HG03139 (cell line): ENCODE measurements at regions not wholly inside any gene's neighbourhood (a gene's known extent, or its start where the extent isn't known, plus 50 kb on each side); places are given as distances from the start of the nearest gene placed in this dataset.
"Not testable (repeated sequence)": the region's sequence is repeated elsewhere in the genome, so short reads cannot be mapped to it uniquely, and the experiment has no call there.

Experiments
- ATAC-seq: cut with Tn5 transposase; IDR thresholded peaks from one replicate; pipeline ENCODE4 v1.9.1; 2021; ENCODE audit not compliant: unreplicated experiment

DNA sequence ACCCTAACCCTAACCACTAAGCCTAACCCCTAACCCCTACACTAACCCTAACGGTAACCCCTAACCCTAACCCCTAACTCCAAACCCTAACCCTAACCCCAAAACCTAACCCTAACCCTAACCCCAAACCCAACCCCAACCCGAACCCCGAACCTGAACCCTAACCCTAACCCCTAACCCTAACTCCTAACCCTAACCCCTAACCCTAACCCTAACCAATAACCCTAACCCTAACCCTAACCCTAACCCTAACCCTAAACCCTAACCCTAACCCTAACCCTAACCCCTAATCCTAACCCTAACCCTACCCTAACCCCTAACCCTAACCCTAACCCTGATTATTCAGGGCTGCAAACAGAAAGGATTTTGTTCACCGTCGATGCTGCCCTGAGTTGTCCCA is 144.6 kb upstream of the DUSP22 start:
- not testable (repeated sequence) for ATAC-seq

DNA sequence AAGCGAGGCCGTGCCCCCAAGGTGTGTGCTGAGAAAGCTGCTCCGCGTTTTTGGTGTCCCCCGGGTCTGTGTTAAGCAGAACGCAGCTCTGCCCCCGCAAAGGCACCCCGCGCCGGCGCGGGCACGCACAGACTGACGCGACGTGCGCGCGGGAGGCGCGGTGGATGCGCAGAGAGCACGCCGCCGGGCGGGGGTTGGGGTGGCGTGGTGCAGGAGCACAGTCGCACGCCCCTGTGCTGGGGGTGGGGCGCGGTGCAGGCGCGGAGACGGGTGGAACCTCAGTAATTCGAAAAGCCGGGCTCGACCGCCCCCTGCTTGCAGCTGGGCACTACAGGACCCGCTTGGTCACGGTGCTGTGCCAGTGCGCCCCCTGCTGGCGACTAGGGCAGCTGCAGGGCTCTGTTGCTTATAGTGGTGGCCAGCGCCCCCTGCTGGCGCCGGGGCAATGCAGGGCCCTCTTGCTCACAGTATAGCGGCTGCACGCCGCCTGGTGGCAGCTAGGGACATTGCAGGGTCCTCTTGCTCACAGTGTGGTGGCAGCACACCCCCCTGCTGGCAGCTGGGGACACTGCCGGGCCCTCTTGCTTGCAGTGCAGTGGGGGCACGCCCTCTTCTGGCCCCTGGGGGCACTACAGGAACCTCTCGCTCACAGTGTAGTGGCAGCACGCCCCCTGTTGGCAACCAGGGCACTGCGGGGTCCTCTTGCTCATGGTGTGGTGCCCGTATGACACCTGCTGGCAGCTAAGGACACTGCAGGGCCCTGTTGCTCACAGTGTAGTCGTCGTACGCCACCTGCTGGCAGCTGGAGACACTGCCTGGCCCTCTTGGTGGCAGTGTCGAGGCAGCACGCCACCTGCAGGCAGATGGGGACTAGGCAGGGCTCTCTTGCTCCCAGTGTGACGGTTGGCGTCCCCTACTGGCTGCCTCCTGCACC is 144.0 kb upstream of the DUSP22 start:
- peak; percentile 90 for ATAC-seq

DNA sequence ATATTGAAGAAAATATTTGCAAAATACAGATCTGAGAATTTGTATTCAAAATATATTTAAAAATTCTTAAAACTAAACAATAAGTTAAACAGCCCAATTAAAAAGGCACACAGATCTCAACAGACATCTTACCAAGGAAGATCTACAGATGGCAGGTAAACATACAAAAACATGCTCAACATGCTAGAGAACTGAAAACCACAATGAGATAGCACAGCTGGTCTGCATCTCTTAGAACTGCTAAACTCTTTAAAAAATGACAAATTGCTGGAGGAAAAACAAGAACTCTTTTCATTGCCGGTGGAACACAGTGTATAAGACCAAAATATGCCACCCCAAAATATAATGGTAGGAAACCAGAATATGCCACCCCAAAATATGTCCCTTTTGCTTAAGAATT is 142.1 kb upstream of the DUSP22 start:
- ATAC-seq: not testable (repeated sequence)

DNA sequence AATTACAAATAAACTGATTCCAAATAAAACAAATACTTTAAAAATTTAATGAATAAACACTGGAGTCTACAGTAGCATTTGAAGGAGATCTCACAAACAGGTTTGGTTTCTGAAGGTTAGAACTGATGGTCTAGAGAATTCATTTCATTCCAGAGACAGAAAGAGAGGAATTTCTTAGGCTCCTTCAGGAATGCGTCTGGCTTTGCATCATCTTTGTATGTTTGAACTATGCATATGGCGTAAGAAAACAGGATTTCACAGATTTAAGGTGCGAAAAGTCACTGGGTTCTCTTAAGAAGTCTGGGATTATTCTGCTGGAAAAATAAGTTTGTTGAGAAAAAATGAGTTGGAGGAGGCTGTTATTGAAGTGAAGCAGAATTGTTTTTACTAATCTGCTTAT is 139.9 kb upstream of the DUSP22 start:
- not testable (repeated sequence) for ATAC-seq

DNA sequence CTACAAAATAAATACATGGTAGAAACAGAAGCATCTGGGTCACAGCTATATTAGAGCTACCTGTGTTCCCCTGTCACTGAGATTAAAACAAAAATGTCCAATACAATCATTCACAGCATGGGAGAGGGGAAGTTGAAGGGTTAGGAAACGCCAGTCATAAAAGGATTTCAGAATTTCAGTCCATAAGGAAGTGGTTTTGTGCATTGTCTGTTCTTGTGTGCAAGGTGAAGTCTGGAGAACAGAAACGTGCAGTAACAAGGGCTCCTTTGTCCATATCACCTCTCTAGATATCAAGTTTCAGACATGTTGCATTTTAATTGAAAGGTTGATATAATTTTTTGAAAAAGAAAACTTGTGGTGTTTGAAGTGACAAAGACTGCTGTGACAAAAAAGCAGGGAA is 139.3 kb upstream of the DUSP22 start:
- not testable (repeated sequence) for ATAC-seq

DNA sequence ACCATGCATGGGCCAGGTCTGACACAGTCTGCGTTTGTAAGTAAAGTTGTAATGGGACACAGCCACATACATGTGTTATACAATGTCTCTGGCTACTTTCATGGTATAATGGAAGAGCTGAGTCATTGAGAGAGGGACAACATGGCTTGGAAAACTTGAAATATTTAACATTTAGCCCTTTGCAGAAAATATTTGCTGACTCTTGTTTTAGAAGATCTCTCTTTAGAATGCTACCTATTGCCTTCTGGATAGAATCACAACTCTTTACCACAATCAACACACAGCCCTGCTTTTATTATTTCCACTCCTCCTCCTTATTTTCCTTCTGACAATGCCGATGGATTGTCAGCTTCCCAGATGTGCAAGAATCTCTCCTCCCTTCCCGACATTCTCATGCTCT is 138.4 kb upstream of the DUSP22 start:
- not testable (repeated sequence) for ATAC-seq

DNA sequence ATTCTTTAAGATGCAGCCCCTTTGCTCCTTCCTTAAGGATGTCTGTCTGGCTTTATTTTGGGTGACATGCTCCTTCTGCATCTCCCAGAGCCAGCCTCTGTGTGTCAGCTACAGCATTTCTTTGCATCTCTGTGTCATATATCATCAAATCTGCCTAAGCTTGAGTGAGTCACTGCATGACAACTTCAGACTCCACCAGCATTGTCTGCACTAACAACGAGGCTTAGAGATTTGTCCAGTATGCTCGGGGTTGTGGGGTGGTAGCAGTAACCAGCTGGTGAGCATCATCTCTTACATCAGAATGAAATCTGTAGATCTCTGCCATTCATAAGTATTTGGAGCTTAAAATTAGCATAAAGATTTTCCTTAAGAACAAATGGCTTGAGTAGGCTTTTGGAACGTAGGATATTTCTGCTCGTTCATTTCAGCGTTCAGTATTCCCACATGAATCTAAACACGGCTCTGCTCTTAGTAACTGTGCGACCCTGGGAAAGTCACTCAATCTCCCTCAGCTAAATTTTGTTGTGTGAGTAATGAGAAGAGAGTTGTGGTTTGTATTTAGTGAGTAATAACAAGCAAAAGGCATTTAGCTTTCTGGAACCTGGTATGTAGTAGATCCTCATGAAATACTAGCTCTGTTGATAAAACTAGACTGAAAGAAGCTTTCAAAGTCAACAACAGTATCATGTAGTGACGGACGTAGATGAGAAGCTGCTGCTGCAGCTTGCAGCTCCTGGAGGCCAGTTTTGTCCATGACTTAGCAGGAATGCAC is 137.8 kb upstream of the DUSP22 start:
- ATAC-seq: not testable (repeated sequence)

DNA sequence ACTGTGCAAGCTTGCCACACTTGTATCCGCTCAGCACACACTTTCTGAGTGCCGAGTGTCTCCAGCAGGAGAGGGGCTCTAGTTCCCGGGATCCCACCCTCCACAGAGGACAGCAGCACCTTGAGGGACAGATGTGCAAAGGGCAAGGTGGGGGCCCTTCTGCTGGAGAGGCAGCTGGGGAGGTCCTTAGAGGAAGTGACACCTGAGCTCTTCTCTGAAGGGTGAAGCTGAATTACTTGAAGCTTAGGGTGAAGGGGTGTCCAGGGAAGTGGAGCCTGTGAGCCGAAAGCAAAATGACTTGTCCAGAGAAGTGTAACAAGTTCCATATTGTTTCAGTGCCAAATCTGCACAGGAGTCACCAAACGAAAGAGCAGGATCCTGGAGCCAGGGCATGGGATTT is 136.3 kb upstream of the DUSP22 start:
- no peak for ATAC-seq

DNA sequence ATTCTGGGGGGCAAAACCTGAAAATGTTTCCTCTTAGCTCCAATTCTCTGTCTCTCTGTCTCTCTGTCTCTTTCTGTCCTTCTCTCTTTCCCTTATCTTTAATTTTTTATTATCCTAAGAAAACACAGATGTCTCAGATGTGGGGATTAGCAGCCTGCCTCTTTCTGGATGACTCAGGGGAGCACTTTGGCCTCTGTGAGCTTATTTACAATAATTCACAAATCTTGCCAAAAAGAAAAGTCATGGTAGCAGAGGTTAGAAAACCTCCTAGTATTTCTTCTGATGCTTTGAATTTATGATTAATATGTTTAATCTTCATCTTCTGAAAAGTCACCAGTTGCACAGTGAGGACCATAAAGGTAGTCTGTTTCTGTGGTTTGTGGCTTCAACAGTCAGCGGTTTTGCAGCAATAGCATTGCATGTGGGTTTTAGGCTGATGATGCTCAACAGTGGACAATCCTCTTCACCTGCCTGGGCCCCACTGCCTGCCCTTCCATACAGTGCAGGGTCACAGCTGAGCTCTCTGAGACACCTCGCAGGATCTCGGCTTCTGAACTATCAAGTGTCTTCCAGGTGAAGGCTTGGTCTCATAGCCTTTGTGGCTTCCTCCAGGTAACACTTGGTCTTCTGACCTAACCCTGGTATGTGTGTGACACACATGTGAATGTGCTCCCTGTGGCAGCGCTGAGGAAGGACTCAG is 135.7 kb upstream of the DUSP22 start:
- ATAC-seq: not testable (repeated sequence)

DNA sequence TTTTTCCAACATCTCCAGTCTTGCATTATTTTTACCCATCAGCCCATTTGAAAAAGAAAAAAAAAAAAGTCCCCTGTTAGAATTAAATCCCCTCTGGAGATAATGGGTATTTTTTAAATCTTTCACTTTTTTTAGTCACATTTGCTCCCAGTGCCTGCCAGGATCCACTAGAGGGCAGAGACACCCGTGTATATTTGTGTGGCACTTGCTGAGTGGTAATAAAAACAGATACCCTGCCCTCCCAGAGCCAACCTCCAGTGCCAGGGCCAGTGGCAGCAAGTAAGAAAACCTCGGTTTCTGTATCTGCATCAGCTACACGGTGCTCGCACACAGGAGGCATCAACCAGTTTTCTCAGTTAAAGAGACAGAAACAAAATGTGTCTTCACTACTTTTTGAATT is 135.1 kb upstream of the DUSP22 start:
- ATAC-seq: not testable (repeated sequence)

DNA sequence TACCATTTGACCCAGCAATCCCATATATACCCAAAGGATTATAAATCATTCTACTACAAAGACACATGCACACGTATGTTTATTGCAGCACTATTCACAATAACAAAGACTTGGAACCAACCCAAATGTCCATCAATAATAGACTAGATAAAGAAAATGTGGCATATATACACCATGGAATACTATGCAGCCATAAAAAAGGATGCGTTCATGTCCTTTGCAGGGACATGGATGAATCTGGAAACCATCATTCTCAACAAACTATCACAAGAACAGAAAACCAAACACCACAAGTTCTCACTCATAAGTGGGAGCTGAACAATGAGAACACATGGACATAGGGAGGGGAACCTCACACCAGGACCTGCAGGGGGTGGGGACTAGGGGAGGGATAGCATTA is 130.6 kb upstream of the DUSP22 start:
- not testable (repeated sequence) for ATAC-seq

DNA sequence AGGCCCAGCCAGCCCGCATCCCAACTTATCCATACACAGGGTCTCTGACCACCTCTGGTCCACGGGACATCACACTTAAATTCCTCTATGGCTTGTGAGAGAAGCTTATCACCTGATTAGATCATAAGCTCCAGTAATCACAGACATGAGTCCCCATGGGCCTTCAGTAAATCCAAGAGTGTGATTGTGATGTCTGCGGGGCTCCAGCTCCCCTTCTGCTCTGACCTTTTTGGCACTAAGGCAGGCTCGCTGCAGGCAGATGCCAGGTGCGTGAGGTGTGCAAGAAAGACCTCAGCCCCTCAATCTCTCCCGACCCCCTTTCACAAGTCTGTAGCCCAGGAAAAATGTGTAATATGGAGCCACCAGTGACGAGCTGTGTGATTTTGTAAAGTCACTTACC is 127.6 kb upstream of the DUSP22 start:
- ATAC-seq: no peak

DNA sequence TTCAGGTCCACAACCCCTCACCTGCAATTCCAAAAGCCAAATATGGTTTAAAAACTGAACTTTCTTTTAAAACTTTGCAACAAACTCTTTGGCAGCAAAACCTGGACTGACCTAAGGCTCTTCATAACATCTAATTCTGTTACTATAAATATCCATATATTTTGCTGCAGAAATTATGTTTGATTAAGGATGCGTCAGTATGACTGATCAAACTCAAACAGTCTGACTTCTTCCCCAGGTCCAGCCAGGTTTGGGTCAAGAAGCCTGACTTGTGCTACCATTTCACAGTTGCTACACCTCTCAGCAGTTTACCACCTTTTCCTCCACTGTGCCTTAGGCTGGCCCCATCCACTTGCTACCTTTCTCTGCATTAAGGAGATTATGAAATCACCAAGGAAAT is 127.0 kb upstream of the DUSP22 start:
- ATAC-seq: no peak

DNA sequence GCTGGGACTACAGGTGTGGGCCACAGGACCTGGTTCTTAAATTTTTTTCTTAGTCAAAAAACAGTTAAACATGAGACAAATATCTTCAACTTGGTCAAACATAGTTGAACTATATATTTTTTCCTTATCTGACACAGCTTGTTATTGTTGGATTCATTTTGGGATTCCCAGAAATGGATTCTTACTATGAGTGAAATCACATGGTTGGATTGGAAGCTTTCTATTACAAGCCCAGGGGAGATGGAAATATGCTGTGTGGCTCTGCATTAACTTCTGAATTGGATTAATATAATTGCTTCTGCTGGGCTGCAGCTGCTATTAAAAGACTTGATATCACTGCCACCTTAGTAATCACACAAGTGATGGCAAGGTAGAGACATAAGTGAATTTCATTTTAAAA is 126.4 kb upstream of the DUSP22 start:
- ATAC-seq: no peak

DNA sequence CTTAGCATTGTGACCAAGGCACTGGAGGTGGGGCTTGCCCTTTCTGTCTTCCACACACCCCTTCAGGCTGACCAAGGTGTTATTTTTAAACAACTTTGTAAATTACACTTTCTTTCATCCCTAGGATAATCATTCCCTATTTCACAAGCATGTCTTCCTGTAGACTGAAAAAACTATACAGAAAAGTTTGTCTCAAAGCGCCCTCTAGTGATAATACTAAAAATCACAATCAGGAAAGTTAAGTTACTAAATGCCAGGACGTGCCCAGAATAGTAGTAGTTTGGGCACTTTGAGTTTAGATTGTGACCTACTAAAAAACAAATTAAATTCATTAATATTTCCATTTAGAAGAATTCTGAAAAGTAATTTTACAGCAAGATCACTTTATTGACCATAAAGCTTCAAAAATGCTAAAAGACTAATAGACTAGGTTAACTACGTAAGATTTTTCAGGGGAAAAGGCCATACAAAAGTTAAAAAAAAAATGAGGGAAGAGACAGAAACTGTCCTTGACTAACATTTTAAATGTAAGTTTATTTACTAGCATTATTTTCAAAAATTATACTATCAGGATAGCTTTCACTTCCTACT is 123.3 kb upstream of the DUSP22 start:
- ATAC-seq: no peak

DNA sequence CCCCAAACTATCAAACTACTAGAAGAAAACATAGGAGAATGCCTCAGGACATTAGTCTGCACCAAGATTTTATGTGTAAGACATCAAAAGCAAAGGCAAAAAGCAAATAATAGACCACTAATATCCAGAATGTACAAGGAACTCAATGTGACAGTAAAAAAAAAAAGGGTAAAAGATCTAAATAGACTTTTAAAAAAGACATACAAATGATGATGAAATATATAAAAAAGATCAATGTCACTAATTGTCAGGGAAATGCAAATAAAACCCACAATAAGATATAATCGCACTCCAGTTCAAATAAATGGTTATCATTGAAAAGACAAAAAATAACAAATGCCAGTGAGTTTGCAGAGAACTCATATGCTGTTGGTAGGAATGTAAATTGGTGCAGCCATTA is 118.3 kb upstream of the DUSP22 start:
- no peak for ATAC-seq

DNA sequence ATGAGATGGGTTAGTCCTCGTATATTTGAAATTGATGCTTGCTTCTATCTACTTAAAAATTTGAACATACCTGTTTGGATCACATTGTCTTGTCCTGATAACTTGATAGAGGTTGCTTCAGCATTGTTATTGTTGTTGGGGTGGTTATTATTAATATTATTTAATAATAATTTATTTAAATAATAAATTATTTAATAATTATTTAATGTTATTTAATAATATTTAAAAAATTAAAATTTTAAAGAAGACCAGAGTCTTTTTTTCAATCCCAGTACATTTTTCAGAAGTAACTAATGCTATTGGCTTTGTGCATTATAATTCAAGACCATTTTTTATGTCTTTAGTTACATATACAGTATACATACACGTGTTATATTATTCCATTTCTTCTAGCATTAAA is 116.6 kb upstream of the DUSP22 start:
- ATAC-seq: no peak

DNA sequence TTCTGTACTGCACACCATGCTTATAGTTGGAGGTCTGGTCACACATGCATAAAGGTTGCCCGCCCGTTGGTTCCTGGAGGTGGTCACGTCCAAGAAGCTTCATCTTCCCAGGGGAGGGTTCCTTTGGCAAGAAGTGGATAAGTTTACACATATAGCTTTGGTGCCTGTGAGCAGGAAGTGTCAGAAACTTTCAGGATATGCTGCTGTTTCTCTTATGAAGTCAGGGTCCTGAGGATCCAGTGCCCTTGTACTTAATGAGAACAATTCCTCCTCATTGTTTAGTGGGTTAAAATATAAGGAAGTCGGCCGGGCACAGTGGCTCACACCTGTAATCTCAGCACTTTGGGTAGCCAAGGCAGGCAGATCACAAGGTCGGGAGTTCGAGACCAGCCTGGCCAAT is 115.5 kb upstream of the DUSP22 start:
- no peak for ATAC-seq

DNA sequence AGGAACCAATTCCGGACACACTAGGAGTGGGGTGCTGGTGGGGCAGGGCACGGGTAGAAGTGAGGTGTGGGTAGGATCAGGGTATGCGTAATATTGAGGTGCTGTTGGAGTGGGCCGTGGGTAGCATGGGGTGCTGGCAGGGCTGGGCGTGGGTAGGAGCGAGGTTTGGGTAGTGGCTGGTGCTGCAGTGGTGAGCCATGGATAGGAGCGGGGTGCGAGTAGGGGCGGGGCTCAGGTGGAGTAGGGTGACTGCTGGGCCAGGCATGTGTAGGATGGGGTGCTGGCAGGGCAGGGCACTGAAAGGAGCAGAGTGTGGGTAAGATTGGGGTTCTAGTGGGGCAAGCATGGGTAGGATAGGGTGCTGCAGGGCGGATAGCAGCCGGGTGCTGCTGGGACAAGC is 114.2 kb upstream of the DUSP22 start:
- ATAC-seq: no peak

DNA sequence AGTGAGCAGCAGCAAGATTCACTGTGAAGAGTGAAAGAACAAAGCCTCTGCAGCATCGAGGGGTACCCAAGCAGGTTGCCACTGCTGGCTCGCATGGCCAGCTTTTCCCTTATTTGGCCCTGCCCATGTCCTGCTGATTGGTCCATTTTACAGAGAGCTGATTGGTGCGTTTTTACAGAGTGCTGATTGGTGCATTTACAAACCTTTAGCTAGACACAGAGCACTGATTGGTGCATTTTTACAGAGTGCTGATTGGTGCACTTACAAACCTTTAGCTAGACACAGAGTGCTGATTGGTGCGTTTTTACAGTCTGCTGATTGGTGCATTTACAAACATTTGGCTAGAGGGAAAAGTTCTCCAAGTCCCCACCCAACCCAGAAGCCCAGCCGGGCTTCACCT is 113.4 kb upstream of the DUSP22 start:
- not testable (repeated sequence) for ATAC-seq

DNA sequence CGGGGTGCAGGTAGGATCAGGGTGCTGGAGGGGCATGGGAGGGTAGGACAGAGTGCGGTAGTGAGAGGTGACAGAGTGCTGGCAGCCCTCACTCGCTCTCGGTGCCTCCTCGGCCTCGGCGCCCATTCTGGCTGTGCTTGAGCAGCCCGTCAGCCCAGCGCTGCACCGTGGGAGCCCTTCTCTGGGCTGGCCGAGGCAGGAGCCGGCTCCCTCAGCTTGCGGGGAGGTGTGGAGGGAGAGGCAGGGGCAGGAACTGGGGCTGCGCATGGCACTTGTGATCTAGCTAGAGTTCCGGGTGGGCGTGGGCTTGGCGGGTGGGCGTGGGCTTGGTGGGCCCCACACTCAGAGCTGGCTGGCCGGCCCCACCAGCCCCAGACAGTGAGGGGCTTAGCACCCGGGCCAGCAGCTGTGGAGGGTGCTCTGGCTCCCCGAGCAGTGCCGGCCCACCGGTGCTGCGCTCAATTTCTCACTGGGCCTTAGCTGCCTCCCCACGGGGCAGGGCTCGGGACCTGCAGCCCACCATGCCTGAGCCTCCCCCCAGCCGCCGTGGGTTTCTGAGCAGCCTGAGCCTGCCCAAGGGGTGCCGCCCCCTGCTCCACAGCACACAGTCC is 112.8 kb upstream of the DUSP22 start:
- no peak for ATAC-seq
